ENCODE measurements at regions not wholly inside any gene's neighbourhood (a gene's known extent, or its start where the extent isn't known, plus 50 kb on each side); places are given as distances from the start of the nearest gene placed in this dataset.

DNA sequence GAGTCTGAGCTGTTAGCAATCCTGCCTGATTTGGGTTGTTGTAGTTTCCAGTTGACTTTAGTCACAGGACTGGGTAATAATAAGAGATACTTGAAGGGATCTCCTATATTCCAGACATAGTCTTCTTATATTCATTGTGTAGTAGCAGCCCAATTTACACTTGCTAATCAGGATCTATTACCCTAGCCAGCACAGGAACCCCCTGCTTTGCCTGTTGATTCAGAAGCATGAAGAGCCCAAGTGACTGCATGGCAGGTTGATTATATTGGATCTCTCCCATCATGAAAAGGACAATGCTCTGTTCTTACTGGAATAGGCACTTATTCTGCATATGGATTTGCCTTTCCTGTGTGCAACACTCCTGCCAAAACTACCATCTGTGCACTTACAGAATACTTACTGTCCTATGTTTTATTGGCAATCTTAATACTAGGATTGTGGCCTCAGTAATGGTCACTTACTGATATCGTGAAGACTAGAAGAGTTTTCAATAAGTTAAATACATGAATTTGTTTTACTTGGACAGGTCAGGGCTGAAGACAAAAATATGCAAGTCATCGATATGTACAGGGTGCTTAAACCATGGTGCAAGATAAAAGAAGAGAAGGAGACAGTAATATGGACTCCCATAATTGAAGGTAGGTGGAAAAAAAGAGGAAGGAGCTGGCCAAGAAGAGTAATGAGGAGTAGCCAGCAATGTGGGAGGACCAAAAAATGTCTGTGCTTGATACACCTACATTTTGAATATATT lies 304.1 kb downstream of the MCTP2 start:
- DNase-seq: no peak

- no peak for DNase-seq
Observed at GRCh38 chr15:94536549-94536948, 305.2 kb downstream of the MCTP2 start.

DNA sequence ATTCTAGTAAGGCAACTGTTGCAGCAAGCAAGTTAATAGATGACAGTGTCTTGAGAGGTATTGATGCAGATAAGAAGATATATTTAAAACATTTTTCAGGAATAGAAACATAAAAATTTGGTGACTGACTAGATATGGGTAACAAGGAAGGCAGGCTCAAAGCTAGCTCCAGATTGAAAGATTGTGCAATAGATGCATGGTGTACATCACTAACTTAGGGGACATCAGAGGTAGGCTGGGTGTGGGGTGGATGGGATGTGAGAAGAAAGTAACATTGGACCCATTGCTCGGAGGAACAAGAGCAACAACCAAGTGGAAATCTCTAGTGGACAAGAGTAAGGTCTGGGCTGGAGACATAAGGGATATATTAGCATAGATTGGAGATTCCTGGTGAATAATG lies 306.9 kb downstream of the MCTP2 start:
- no peak for DNase-seq

GRCh38 chr15:94542391-94542790 lies 311.0 kb downstream of the MCTP2 start:
- DNase-seq: no peak

DNA sequence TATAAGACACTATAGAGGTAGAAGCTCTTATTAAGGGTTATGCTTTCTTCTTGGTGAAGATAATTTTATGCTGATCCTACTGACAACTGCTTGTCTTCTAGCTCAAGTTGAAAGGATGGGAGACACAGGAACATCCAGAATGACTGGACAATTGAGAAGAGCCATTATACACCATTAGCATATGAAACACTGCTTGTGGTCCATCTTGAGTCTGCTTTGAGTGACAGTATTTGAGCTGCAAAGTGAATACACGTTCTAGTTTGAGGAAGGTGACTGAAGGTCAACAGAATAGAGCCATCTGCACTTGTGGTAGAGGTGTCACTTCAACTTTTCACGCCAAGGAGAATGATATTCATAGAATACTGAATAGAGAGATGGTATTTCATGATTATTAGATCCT lies 315.4 kb downstream of the MCTP2 start:
- DNase-seq: no peak

DNA sequence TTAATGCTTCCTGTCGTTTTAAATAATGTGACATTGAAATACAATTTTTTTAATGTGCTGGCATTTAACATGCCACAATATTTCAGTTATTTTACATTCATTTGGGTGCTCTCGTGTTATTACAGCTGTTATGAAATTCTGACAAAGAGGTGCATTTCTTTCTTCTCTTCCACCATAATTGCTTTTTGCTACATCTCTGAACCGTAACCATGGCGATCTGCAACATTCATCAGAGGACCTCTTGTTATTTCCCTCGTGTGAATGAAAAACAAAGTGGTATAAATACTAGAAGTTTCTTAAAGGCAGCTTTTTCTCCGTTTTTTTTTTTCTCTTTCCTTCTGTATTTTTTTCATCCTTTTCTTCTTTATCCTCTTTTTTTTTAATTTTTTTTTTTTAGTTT lies 316.4 kb downstream of the MCTP2 start:
- DNase-seq: no peak

- no peak for DNase-seq
Observed at GRCh38 chr15:94555841-94556519, 324.6 kb downstream of the MCTP2 start.

DNA sequence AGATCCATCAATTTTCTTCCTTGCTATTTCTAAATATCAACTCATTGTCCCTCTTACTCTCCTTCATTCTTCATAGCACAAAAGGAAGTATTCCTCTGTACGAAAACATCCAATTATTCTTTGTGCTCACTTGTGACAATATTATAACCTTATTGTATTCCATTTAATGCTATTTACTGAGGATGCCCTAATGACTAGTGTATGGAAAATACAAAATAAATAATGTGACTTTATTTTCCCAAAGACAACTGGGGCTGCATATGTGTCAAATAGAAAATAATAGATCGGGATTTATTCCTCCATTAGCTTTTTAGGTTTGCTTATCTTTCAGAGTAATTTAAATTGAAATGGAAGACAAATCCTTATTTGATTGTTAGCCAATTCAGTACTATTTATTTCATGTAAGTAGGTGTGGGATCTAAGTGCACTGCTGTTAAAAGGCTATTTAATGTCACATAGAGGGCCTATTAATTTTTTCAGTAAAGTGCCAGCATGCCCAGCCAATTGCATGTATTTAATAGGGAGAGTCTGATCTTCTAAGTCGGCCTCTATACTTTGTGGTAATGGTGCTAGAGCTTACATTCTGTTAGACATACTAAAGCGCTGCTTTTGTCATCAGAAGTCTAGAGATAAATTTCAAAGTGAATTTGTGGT lies 329.8 kb downstream of the MCTP2 start:
- DNase-seq: no peak

DNA sequence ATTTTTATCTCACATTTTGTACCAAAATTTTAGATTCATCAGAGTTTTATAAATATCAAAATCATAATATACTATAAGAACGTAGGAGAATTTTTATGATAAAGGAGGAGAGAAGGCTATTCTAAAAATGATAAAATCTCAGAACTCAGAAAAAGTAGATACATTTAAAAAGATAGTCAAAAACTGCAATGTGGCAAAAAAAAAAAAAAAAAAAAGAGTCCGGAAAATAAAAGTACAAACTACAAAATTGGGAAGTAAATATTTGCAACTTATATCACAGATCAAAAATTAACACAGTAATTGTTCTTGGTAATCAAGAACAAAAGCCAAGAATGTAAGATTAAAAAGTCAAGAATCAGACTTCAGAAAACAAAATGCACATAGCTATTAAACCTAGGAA lies 332.1 kb downstream of the MCTP2 start:
- DNase-seq: no peak

GRCh38 chr15:94576889-94577533 lies 345.6 kb downstream of the MCTP2 start:
- no peak for DNase-seq

DNA sequence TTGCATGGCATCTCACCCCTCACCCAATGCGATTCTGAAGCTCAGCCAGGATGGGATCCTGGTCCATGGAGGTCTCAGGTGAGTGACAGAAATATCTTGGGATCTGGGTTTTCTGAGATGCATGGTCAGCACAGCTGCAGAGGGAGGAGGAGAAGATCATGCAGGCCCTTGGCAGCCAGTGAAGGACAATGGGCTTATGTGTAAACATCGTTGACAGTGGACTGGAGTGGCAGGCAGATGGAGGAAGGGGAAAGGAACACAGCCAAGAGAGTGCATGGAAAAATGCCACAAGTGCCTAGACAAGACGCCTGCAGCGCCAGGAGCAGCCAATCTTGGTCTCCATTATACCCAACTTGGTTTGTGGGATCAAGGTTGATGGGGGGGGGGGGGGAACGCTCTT lies 347.9 kb downstream of the MCTP2 start:
- DNase-seq: no peak

DNA sequence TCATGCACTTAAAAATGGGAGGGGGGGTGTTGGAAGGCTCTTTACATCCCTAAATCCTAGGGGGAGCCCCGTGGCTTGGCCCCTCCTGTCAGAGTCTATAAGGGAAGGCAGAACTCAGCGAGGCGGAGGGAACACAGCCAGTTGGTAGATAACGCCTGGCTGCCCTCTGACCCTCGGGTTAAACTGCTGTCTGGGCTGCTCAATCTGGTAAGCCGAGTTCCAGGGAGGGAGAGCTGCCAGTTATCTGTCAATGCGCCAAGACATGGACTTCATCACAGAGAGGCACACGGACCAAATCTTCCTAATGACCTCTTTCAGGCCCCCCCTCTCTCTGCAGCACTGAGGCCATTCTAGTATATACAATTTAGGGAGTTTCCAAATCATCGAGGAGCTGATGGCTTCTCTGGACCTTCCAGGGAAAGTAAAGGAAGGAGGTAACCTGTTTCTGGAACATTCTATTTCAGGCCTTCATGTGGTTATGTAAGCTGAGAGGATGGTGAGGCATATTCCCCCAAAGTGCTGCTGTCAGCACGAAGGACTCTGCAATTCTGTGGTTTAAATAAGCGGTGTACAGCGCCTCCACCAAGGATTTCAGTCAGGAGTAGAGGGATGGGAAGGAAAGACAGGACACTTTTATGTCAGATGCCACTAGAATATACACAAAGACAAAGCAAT lies 349.0 kb downstream of the MCTP2 start:
- DNase-seq: no peak

DNA sequence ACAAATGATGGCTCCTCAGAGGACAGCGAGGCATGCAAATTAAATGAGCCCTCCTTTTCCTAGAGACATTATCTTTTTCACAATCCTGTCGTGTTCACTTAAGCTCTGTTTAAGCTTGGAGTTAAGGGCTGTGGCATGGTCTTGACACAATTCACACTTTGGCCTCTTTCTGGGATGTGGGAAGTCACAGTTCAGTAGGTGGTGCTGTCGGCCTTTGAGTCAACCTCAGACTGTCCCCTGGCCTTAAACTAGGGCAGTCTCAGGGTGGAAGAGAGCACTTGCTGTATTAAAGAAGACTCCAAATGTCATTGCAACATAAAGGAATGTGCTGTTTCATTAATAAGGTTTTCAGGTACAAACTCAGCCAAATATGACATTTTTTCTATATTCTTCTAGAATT lies 351.0 kb downstream of the MCTP2 start:
- DNase-seq: no peak

DNA sequence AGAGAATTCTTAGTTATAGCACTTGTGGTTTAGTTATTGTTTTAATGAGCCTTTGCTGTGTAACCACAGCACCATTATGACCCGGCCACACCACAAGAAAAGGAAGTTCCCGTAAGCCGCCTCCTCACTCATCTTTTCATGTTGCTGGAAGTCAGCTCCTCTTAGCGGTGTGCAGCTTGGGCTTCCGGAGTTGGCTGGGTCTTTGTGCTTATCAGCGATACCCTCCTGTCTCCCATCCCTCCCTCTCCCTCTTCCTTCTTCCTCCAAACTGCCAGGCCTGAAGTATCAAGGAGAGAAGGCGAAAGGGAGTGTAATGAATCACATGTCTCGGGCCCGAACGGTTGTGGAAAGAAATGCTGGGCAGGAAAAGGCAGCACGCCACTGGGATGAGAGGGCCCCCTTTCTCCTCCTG lies 353.5 kb downstream of the MCTP2 start:
- DNase-seq: no peak

- DNase-seq: no peak
Observed at GRCh38 chr15:94586099-94586498, 354.7 kb downstream of the MCTP2 start.

DNA sequence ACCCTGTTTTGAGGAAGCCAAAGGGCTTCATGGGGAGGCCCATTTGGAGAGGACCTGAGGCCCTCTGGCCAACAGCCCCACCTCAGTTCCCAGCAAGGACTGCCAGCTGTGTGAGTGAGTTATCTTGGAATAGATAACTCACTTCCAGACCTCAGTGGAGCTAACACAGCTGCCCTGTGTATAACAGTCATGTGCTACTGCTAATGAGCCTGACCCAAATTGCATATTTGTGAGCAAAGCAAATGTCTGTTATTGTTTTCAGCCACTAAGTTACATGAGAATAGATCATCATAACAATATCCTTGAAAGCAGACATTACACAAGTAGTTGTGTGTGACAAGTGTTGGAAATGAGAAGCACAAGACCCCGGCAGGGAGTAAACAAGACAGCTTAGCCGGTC lies 355.8 kb downstream of the MCTP2 start:
- DNase-seq: no peak

DNA sequence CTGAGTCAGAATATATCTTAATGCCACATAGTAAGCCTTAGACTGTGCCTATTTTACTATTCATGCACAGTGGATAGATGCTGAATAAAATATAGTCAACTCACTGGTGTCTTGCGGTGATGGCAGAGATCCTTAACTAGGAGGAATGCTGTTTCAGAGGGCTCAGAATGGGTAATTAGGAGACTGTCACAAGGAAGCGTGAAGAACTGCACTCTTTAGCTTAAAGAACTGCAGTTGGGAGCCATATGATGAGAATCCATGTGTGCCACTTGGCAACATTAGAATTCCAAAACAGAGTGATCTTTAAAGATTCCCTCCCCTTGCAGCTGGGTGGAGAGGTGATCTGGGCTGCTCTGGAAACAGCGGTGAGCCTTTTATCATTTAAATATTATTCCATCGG lies 357.6 kb downstream of the MCTP2 start:
- DNase-seq: no peak

DNA sequence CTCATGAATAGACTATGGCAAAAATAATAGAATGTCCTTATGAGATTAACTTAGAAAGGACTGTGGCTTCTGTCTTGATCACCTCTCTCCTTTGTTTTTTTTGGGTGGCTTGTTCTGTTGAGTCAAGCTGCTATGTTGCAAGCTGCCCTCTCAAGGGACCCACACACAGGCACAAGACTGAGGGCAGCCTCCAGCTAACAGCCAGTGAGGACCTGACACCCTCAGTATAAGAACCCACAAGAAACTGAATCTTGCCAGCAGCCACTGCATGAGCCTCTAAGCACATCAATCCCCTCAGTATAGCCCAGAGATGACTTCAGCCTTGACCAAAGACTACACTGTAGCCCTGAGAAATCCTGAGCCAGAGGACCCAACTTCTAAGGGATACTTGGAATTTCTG lies 361.1 kb downstream of the MCTP2 start:
- no peak for DNase-seq

DNA sequence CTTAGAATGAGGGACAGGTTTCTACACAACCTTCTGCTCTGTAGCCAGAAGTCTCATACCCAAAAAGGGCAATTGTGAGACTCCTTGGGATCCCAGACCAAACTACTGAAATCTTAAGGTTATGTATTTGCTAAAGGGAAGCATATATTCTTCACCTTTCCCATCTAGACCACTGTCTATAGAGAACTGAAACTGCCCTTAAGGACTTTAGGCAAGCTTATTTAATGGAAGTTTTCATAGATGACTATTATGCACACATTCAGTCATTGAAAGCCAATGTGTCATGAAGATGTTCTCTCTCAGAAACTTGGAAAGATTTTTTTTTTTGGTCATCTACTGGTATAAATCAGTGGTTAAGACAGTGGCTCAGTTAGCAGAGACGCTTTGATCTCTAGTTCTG lies 365.3 kb downstream of the MCTP2 start:
- DNase-seq: no peak

GRCh38 chr15:94600505-94600904 lies 369.1 kb downstream of the MCTP2 start:
- DNase-seq: no peak

GRCh38 chr15:94602754-94603470 lies 371.6 kb downstream of the MCTP2 start:
- no peak for DNase-seq

DNA sequence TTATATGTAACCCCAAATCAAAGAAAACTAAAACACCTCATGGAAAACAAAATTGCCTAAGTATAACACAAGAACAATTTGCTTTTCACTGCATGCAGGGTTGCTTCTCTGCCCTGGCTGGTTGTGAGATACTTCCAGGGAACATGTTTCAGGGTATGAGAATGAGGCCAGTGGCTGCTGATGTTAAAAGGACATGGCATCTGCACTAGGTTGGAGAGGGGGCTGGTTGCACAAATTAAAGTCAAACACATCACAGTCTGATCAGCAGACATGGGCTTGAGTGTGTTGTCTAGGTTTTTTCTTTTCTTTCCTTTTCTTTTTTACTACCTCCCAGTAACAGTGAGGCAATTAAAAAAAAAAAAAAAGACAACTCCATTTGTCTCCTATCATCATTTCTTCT lies 374.9 kb downstream of the MCTP2 start:
- DNase-seq: no peak
